SK-N-SH treated with all-trans-retinoic acid at 6 μM for 48 hours (cell line): ENCODE measurements at regions not wholly inside any gene's neighbourhood (a gene's known extent, or its start where the extent isn't known, plus 50 kb on each side); places are given as distances from the start of the nearest gene placed in this dataset.

Experiments used
- ATAC-seq: fragments of 200-7000 bp; cut with Tn5 transposase; 3 replicates; pipeline ENCODE4 v1.9.1; 2020; ENCODE audit warnings: mild to moderate bottlenecking, moderate library complexity
- BACH2 ChIP-seq: fragments of 250-450 bp; sonication (Bioruptor Pico); IDR thresholded peaks from 2 replicates; pipeline ENCODE4 v1.9.0; 2021; ENCODE audit warnings: mild to moderate bottlenecking, borderline replicate concordance
- ESRRG ChIP-seq: fragments of 250-450 bp; sonication (Bioruptor Pico); IDR thresholded peaks from 2 replicates; pipeline ENCODE4 v1.6.1; 2021; ENCODE audit warnings: mild to moderate bottlenecking
- GLIS3 ChIP-seq: fragments of 250-450 bp; sonication (Bioruptor Pico); IDR thresholded peaks from 2 replicates; pipeline ENCODE4 v1.5.0; 2020; ENCODE audit warnings: mild to moderate bottlenecking, moderate library complexity
- ISL1 ChIP-seq: fragments of 250-450 bp; sonication (Bioruptor Pico); IDR thresholded peaks from 2 replicates; pipeline ENCODE4 v2.1.2; 2022; ENCODE audit warnings: mild to moderate bottlenecking, moderate library complexity
- OSR1 ChIP-seq: fragments of 250-450 bp; sonication (Bioruptor Pico); IDR thresholded peaks from 2 replicates; pipeline ENCODE4 v1.8.0; 2022; ENCODE audit warnings: moderate library complexity, mild to moderate bottlenecking, inconsistent platforms
- PATZ1 ChIP-seq: fragments of 250-450 bp; sonication (Bioruptor Pico); IDR thresholded peaks from 2 replicates; pipeline ENCODE4 v1.8.0; 2020; ENCODE audit warnings: mild to moderate bottlenecking, moderate library complexity, borderline replicate concordance
- PPARA ChIP-seq: fragments of 250-450 bp; sonication (Bioruptor Pico); IDR thresholded peaks from 2 replicates; pipeline ENCODE4 v1.5.0; 2020; ENCODE audit warnings: mild to moderate bottlenecking, borderline replicate concordance
- RARB ChIP-seq: fragments of 250-450 bp; sonication (Bioruptor Pico); IDR thresholded peaks from 2 replicates; pipeline ENCODE4 v1.8.0; 2021; ENCODE audit warnings: mild to moderate bottlenecking, moderate library complexity
- SNAI2 ChIP-seq: fragments of 250-450 bp; sonication (Bioruptor Pico); IDR thresholded peaks from 2 replicates; pipeline ENCODE4 v1.5.0; 2020; ENCODE audit warnings: mild to moderate bottlenecking, moderate library complexity
- TCF4 ChIP-seq: fragments of 250-450 bp; sonication (Bioruptor Pico); IDR thresholded peaks from 2 replicates; pipeline ENCODE4 v1.8.0; 2021; ENCODE audit warnings: mild to moderate bottlenecking, moderate library complexity, borderline replicate concordance
- TOX ChIP-seq: fragments of 250-450 bp; sonication (Bioruptor Pico); IDR thresholded peaks from 2 replicates; pipeline ENCODE4 v1.8.0; 2021; ENCODE audit warnings: mild to moderate bottlenecking, moderate library complexity, borderline replicate concordance
- ZC3H10 ChIP-seq: fragments of 250-450 bp; sonication (Bioruptor Pico); IDR thresholded peaks from 2 replicates; pipeline ENCODE4 v1.5.1; 2021; ENCODE audit warnings: mild to moderate bottlenecking, moderate library complexity
- ZFP30 ChIP-seq: fragments of 450-650 bp; formaldehyde crosslinking; IDR thresholded peaks from 2 replicates; pipeline ENCODE4 v1.5.0; 2022; ENCODE audit warnings: mild to moderate bottlenecking, moderate library complexity
- ZNF565 ChIP-seq: fragments of 450-650 bp; formaldehyde crosslinking; conservative IDR thresholded peaks from 2 replicates; pipeline ENCODE4 v1.5.0; 2020; ENCODE audit warnings: low read depth, mild to moderate bottlenecking, moderate library complexity
- ZNF70 ChIP-seq: fragments of 450-650 bp; formaldehyde crosslinking; IDR thresholded peaks from 2 replicates; pipeline ENCODE4 v1.5.0; 2020; ENCODE audit warnings: mild to moderate bottlenecking, moderate library complexity
- TF ChIP-seq, protein P1 (sequence below): fragments of 250-450 bp; sonication (Bioruptor Pico); IDR thresholded peaks from 2 replicates; pipeline ENCODE4 v1.8.0; 2021; ENCODE audit warnings: low read depth, mild to moderate bottlenecking, moderate library complexity, borderline replicate concordance
- TF ChIP-seq, protein P2 (sequence below): fragments of 250-450 bp; sonication (Bioruptor Pico); IDR thresholded peaks from 2 replicates; pipeline ENCODE4 v1.5.1; 2020; ENCODE audit warnings: low read depth, mild to moderate bottlenecking, moderate library complexity
- TF ChIP-seq, protein P3 (sequence below): fragments of 250-450 bp; sonication (Bioruptor Pico); IDR thresholded peaks from 2 replicates; pipeline ENCODE4 v1.5.1; 2021; ENCODE audit warnings: mild to moderate bottlenecking, moderate library complexity

DNA sequence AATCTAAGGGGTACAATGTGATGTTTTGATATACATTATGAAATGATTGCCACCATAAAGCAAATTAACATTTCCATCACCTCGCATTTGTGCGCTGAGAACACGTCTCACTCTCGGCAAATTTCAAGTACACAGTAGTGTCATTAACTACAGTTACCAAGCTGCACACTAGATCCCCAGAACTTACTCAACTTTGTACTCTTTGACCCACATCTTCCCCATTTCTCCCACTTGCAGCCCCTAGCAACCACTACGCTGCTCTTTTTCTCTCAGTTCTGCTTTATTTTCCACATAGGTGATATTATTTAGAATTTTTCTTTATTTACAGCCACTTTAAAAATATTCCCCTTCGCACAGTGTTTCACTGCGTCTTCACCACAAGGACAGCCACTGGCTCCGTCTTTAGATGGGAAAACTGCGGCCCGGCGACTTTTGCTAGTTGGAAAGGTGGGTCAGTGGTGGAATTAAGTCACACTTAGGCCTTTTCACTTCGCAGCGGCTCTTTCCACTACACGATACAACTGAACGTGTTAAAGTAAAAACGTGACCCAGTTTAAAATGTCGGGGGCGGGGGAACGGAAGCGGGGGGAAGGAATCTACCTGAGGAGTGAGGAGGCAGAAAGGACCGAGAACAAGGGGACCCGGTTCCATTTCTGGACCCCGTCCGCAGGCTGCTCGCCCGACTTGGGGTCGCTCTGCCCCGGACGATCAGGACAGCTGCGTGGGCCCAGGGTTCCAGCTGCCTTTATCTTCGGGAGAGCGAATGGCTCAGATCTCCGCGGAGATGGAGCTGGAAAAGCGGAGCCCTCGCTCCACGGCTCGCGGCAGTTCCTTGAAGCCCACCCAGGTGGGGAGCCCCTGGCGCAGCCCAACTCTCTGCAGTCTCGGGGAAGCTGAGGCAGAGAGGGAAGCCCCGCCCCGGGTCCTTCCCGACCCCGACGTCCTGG is 486.1 kb downstream of the UQCRFS1 start:
- TF ChIP-seq, protein P1, sequence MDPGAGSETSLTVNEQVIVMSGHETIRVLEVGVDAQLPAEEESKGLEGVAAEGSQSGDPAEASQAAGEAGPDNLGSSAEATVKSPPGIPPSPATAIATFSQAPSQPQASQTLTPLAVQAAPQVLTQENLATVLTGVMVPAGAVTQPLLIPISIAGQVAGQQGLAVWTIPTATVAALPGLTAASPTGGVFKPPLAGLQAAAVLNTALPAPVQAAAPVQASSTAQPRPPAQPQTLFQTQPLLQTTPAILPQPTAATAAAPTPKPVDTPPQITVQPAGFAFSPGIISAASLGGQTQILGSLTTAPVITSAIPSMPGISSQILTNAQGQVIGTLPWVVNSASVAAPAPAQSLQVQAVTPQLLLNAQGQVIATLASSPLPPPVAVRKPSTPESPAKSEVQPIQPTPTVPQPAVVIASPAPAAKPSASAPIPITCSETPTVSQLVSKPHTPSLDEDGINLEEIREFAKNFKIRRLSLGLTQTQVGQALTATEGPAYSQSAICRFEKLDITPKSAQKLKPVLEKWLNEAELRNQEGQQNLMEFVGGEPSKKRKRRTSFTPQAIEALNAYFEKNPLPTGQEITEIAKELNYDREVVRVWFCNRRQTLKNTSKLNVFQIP (CRISPR knock-in tag) = no peak
- TF ChIP-seq ESRRG = no peak
- ATAC-seq = no peak

- ATAC-seq = no peak
- TF ChIP-seq SNAI2 (CRISPR knock-in tag) (no peak), OSR1 (no peak)
These were observed 494.0 kb downstream of the UQCRFS1 start for GRCh38 chr19:28718909-28719308.

- no peak for TF ChIP-seq OSR1
- no peak for TF ChIP-seq ZC3H10 (CRISPR knock-in tag)
- no peak for TF ChIP-seq ESRRG
- no peak for TF ChIP-seq SNAI2 (CRISPR knock-in tag)
- TF ChIP-seq ZFP30 (CRISPR knock-in tag) = no peak
- TF ChIP-seq ZNF565 (CRISPR knock-in tag) = no peak
- TF ChIP-seq, protein P1 (CRISPR knock-in tag) = no peak
- no peak for TF ChIP-seq PATZ1 (CRISPR knock-in tag)
- no peak for ATAC-seq
These were observed 497.8 kb downstream of the UQCRFS1 start for GRCh38 chr19:28715157-28715556.

DNA sequence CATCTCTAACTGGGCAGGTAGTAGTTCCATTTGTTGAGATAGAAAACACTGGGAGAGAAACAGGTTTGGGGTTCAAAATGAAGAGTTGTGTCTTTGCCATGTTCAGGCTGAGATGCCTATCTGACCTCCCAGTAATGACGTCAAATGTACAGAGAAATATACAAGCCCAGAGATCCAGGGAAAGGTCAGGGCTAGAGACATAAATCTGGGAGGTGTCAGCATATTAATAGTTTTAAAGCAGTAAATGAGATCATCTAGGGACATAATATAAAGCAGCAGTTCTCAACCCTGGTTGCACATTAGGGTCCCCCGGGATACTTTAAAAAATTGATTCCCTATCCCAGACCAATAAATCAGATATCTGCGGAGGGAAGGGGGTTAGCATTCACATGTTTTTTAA is 501.5 kb downstream of the UQCRFS1 start:
- ATAC-seq = no peak
- TF ChIP-seq ESRRG = no peak
- no peak for TF ChIP-seq BACH2 (CRISPR knock-in tag)
- no peak for TF ChIP-seq ZNF565 (CRISPR knock-in tag)
- TF ChIP-seq ZC3H10 (CRISPR knock-in tag) = no peak
- TF ChIP-seq, protein P2, sequence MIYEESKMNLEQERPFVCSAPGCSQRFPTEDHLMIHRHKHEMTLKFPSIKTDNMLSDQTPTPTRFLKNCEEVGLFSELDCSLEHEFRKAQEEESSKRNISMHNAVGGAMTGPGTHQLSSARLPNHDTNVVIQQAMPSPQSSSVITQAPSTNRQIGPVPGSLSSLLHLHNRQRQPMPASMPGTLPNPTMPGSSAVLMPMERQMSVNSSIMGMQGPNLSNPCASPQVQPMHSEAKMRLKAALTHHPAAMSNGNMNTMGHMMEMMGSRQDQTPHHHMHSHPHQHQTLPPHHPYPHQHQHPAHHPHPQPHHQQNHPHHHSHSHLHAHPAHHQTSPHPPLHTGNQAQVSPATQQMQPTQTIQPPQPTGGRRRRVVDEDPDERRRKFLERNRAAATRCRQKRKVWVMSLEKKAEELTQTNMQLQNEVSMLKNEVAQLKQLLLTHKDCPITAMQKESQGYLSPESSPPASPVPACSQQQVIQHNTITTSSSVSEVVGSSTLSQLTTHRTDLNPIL (CRISPR knock-in tag) = no peak
- TF ChIP-seq GLIS3 (CRISPR knock-in tag) = no peak
- TF ChIP-seq PPARA = no peak
- no peak for TF ChIP-seq SNAI2 (CRISPR knock-in tag)
- TF ChIP-seq RARB (CRISPR knock-in tag) = no peak
- no peak for TF ChIP-seq ISL1 (CRISPR knock-in tag)
- TF ChIP-seq, all 23 proteins: peak for 0

DNA sequence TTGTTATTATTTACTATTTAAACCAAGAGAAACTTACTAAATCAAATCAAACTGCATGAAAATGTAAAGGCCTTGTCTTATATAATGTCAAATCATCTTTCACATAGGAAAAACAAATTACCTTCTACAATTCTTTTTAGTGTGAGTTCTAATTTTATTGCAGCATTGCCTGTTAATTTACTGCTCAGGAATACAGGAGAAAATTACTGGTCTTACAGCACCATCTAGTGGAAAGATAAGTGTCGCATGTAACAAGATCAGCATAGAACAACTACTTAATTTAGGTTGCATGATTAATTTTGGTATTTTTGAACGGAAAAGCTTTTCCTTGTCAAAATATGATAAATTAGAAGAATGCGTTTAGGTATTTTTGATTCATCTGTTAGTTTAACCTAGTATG is 502.7 kb downstream of the UQCRFS1 start:
- peak; percentile 82 for ATAC-seq
- no peak for TF ChIP-seq PPARA
- TF ChIP-seq PATZ1 (CRISPR knock-in tag) = no peak
- no peak for TF ChIP-seq TCF4
- TF ChIP-seq ISL1 (CRISPR knock-in tag) = no peak
- TF ChIP-seq, protein P3, sequence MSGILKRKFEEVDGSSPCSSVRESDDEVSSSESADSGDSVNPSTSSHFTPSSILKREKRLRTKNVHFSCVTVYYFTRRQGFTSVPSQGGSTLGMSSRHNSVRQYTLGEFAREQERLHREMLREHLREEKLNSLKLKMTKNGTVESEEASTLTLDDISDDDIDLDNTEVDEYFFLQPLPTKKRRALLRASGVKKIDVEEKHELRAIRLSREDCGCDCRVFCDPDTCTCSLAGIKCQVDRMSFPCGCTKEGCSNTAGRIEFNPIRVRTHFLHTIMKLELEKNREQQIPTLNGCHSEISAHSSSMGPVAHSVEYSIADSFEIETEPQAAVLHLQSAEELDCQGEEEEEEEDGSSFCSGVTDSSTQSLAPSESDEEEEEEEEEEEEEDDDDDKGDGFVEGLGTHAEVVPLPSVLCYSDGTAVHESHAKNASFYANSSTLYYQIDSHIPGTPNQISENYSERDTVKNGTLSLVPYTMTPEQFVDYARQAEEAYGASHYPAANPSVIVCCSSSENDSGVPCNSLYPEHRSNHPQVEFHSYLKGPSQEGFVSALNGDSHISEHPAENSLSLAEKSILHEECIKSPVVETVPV = no peak
- TF ChIP-seq, protein P2 (CRISPR knock-in tag) = no peak
- no peak for TF ChIP-seq BACH2 (CRISPR knock-in tag)
- no peak for TF ChIP-seq ZC3H10 (CRISPR knock-in tag)
- TF ChIP-seq TOX (CRISPR knock-in tag) = no peak
- no peak for TF ChIP-seq ZNF70 (CRISPR knock-in tag)
